CD14-positive monocyte (primary cell): ENCODE measurements at regions not wholly inside any gene's neighbourhood (a gene's known extent, or its start where the extent isn't known, plus 50 kb on each side); places are given as distances from the start of the nearest gene placed in this dataset.

Experiments
- DNase-seq, 3 donors: peaks; one replicate each; pipeline ENCODE4 v3.0.0-alpha.2; 2011 to 2022
- H2AFZ ChIP-seq: 2 replicates; pipeline ENCODE4 v1.6.0; 2012; ENCODE audit warnings: mild to moderate bottlenecking, low read depth, low read length, inconsistent platforms; ENCODE audit not compliant: insufficient read depth, poor library complexity, severe bottlenecking
- H3K27ac ChIP-seq, 2 donors: 1 replicate in 1 of 2; 2 replicates in 1 of 2; pipeline ENCODE4 v1.5.1; 2012 to 2013; ENCODE audit warnings: low read length in 2 of 2, control low read depth in 1 of 2, inconsistent platforms in 1 of 2, low read depth in 1 of 2, mild to moderate bottlenecking in 1 of 2
- H3K27me3 ChIP-seq, 2 donors: one replicate each; pipeline versions ENCODE4 v1.6.0 to v1.6.1; 2011 to 2013; ENCODE audit warnings: low read length in 2 of 2; ENCODE audit not compliant: control insufficient read depth in 2 of 2, insufficient read depth in 2 of 2
- H3K36me3 ChIP-seq, 2 donors: replicated peaks in 1 of 2; 1 replicate in 1 of 2; 2 replicates in 1 of 2; pipeline versions ENCODE4 v1.5.1 to v1.6.1; 2012 to 2013; ENCODE audit warnings: low read length in 2 of 2, control low read depth in 1 of 2, inconsistent platforms in 1 of 2, mild to moderate bottlenecking in 1 of 2; ENCODE audit not compliant: insufficient read depth in 2 of 2, control insufficient read depth in 1 of 2
- H3K4me1 ChIP-seq, 2 donors: 1 replicate in 1 of 2; 2 replicates in 1 of 2; pipeline versions ENCODE4 v1.5.1 to v1.6.1; 2012 to 2013; ENCODE audit warnings: low read length in 2 of 2, control low read depth in 1 of 2, inconsistent platforms in 1 of 2, mild to moderate bottlenecking in 1 of 2, moderate library complexity in 1 of 2; ENCODE audit not compliant: insufficient read depth in 2 of 2, control insufficient read depth in 1 of 2
- H3K4me2 ChIP-seq: replicated peaks from 2 replicates; pipeline ENCODE3; 2012; ENCODE audit warnings: low read length, moderate library complexity, mild to moderate bottlenecking; ENCODE audit not compliant: poor library complexity, severe bottlenecking; ENCODE audit errors: extremely low read depth
- H3K4me3 ChIP-seq, 3 experiments: fragments of 200-600 bp in 1 of 3; sonication (generic) in 1 of 3; replicated peaks in 1 of 3; 1 replicate in 2 of 3; 2 replicates in 1 of 3; pipeline ENCODE4 v1.5.1; 2011 to 2013; ENCODE audit warnings: low read length in 3 of 3, mild to moderate bottlenecking in 3 of 3, control low read depth in 2 of 3, low read depth in 2 of 3, inconsistent platforms in 1 of 3, moderate library complexity in 1 of 3
- H3K79me2 ChIP-seq: 2 replicates; pipeline ENCODE4 v1.6.0; 2012; ENCODE audit warnings: mild to moderate bottlenecking, control low read depth, inconsistent platforms, low read length, moderate library complexity; ENCODE audit not compliant: insufficient read depth
- H3K9ac ChIP-seq: 2 replicates; pipeline ENCODE4 v1.6.0; 2017; ENCODE audit warnings: low read length, mild to moderate bottlenecking; ENCODE audit not compliant: insufficient read depth, poor library complexity, severe bottlenecking
- H3K9me3 ChIP-seq, 2 donors: replicated peaks in 1 of 2; 1 replicate in 1 of 2; 2 replicates in 1 of 2; pipeline versions ENCODE4 v1.5.1 to v1.6.1; 2012 to 2013; ENCODE audit warnings: low read length in 2 of 2, control low read depth in 1 of 2; ENCODE audit not compliant: control insufficient read depth in 1 of 2, insufficient read depth in 1 of 2
- H4K20me1 ChIP-seq: 2 replicates; pipeline ENCODE4 v1.6.0; 2012; ENCODE audit warnings: mild to moderate bottlenecking, low read length, control low read depth, moderate library complexity; ENCODE audit not compliant: insufficient read depth
- H3K27ac Mint-ChIP-seq, 7 donors: one replicate each; pipeline ENCODE4 v1.8.0; 2020; ENCODE audit warnings: mild to moderate bottlenecking in 7 of 7, mixed read lengths in 7 of 7, moderate library complexity in 6 of 7, inconsistent platforms in 2 of 7
- H3K27me3 Mint-ChIP-seq, 3 donors: one replicate each; pipeline ENCODE4 v1.8.0; 2021 to 2022; ENCODE audit warnings: low read depth in 3 of 3, mild to moderate bottlenecking in 3 of 3, mixed read lengths in 3 of 3, moderate library complexity in 3 of 3, inconsistent platforms in 1 of 3
- H3K36me3 Mint-ChIP-seq, 2 donors: one replicate each; pipeline ENCODE4 v1.8.0; 2020; ENCODE audit warnings: mixed read lengths in 2 of 2, inconsistent platforms in 1 of 2, mild to moderate bottlenecking in 1 of 2
- H3K4me1 Mint-ChIP-seq: one replicate; pipeline ENCODE4 v1.8.0; 2020; ENCODE audit warnings: mild to moderate bottlenecking, mixed read lengths
- H3K4me3 Mint-ChIP-seq, 2 donors: one replicate each; pipeline ENCODE4 v1.8.0; 2020; ENCODE audit warnings: mild to moderate bottlenecking in 2 of 2, mixed read lengths in 2 of 2, moderate library complexity in 1 of 2
- H3K9me3 Mint-ChIP-seq, 7 donors: one replicate each; pipeline ENCODE4 v1.8.0; 2020 to 2022; ENCODE audit warnings: mixed read lengths in 7 of 7, mild to moderate bottlenecking in 6 of 7, moderate library complexity in 6 of 7, inconsistent platforms in 2 of 7
- CTCF ChIP-seq: fragments of 200-600 bp; IDR thresholded peaks from one replicate; pipeline ENCODE4 v1.8.0; 2022; ENCODE audit warnings: antibody characterized with exemption, mild to moderate bottlenecking
- WGBS: methylation state at CpG from one replicate; pipeline ENCODE4 v1.1.5; 2013; ENCODE audit warnings: missing lambda C conversion rate; ENCODE audit not compliant: insufficient coverage; 5-methylcytosine and 5-hydroxymethylcytosine counted together
- intact Hi-C, 2 donors: fragments of 100-400 bp; cut with micrococcal nuclease; formaldehyde crosslinking; loops; one replicate each; pipeline versions ENCODE4 v1.15.0 to v1.15.1; 2023

GRCh38 chr2:60648191-60648590, 94.7 kb upstream of the BCL11A start:
- Histone ChIP-seq H3K4me2 (no peak overlapping the region), H4K20me1 (no peaks in the 10 kb centered on the region), H3K36me3 (no peaks in the 10 kb centered on the region), H2AFZ (no peak overlapping the region), H3K27me3 (no peaks in the 10 kb centered on the region), H3K27ac (no peak overlapping the region), H3K79me2 (no peaks in the 10 kb centered on the region), H3K4me3 (no peak overlapping the region), H3K4me1 (no peaks in the 10 kb centered on the region), H3K9ac (no peak overlapping the region), H3K9me3 (no peaks in the 10 kb centered on the region)
- TF ChIP-seq CTCF = no peak
- intact Hi-C loops = no loop called here
- peaks cover 0 to 3% (median 0%) of the 10 kb centered on the region in 3 donors for H3K27me3 Mint-ChIP-seq
- H3K9me3 Mint-ChIP-seq = no peaks in the 10 kb centered on the region
- no peak overlapping the region for H3K27ac Mint-ChIP-seq
- 88% methylated on average over 1 of the region's 5 CpGs for WGBS
- no peak for DNase-seq
- H3K4me1 Mint-ChIP-seq = no peaks in the 10 kb centered on the region
- no peak overlapping the region for H3K4me3 Mint-ChIP-seq
- no peaks in the 10 kb centered on the region for H3K36me3 Mint-ChIP-seq

- H2AFZ ChIP-seq = no peak overlapping the region
- H3K9me3 ChIP-seq = no peaks in the 10 kb centered on the region
- Mint-ChIP-seq H3K27me3 (peaks cover 0 to 3% (median 0%) of the 10 kb centered on the region in 3 donors), H3K9me3 (no peaks in the 10 kb centered on the region), H3K4me1 (no peaks in the 10 kb centered on the region), H3K36me3 (no peaks in the 10 kb centered on the region), H3K4me3 (no peak overlapping the region), H3K27ac (no peak overlapping the region)
- H3K27ac ChIP-seq = no peak overlapping the region
- no peak for DNase-seq
- intact Hi-C loops = no loop called here
- H3K4me1 ChIP-seq = no peaks in the 10 kb centered on the region
- H3K27me3 ChIP-seq = no peaks in the 10 kb centered on the region
- no peaks in the 10 kb centered on the region for H3K79me2 ChIP-seq
- TF ChIP-seq CTCF = no peak
- no peaks in the 10 kb centered on the region for H3K36me3 ChIP-seq
- no peak overlapping the region for H3K4me3 ChIP-seq
- no peaks in the 10 kb centered on the region for H4K20me1 ChIP-seq
- no peak overlapping the region for H3K4me2 ChIP-seq
- H3K9ac ChIP-seq = no peak overlapping the region
Observed at GRCh38 chr2:60649721-60650120, 96.3 kb upstream of the BCL11A start.
